Activated T-cell treated with anti-CD3 and anti-CD28 coated beads for 24 hours (primary cell): ENCODE measurements at regions not wholly inside any gene's neighbourhood (a gene's known extent, or its start where the extent isn't known, plus 50 kb on each side); places are given as distances from the start of the nearest gene placed in this dataset.
"Not testable (repeated sequence)": the region's sequence is repeated elsewhere in the genome, so short reads cannot be mapped to it uniquely, and the experiment has no call there.

Source experiments
- DNase-seq: peaks from one replicate; pipeline ENCODE4 v3.0.0-alpha.2; 2020; ENCODE audit warnings: low read depth

DNA sequence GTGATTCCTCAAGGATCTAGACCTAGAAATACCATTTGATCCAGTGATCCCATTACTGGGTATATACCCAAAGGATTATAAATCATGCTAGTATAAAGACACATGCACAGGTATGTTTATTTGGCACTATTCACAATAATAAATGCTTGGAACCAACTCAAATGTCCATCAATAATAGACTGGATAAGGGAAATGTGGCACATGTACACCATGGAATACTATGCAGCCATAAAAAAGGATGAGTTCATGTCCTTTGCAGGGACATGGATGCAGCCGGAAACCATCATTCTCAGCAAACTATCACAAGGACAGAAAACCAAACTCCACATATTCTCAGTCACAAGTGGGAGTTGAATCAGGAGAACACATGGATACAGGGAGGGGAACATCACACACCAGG lies 183.8 kb upstream of the ETV3 start:
- not testable (repeated sequence) for DNase-seq

GRCh38 chr1:157319567-157319966 lies 181.4 kb upstream of the ETV3 start:
- no peak for DNase-seq

DNA sequence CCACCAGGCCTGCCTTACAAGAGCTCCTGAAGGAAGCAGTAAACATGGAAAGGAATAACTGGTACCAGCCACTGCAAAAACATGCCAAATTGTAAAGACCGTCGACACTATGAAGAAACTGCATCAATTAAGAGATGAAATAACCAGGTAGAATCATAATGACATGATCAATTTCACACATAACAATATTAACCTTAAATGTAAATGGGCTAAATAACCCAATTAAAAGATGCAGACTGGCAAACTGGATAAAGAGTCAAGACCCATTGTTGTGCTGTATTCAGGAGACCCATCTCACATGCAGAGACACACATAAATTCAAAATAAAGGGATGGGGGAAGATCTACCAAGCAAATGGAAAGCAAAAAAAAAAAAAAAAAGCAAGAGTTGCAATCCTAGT lies 179.0 kb upstream of the ETV3 start:
- DNase-seq = not testable (repeated sequence)

DNA sequence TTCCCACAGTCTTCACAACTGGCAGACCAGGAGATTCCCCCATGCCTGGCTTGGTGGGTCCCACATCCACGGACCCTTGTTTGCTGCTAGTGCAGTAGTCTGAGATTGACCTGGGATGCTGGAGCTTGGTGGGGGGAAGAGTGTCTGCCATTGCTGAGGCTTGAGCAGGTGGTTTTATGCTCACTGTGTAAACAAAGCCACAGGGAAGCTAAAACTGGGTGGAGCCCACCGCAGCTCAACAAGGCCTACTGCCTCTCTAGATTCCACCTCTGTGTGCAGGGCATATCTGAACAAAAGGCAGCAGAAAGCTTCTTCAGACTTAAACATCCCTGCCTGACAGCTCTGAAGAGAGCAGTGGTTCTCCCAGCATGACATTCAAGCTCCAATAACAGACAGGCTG lies 177.3 kb upstream of the ETV3 start:
- no peak for DNase-seq

- DNase-seq = no peak
Measured at GRCh38 chr1:157314408-157314807, 176.2 kb upstream of the ETV3 start.

GRCh38 chr1:157313240-157313807 lies 175.1 kb upstream of the ETV3 start:
- no peak for DNase-seq

- DNase-seq = no peak
Measured at GRCh38 chr1:157312082-157312812, 174.1 kb upstream of the ETV3 start.

DNA sequence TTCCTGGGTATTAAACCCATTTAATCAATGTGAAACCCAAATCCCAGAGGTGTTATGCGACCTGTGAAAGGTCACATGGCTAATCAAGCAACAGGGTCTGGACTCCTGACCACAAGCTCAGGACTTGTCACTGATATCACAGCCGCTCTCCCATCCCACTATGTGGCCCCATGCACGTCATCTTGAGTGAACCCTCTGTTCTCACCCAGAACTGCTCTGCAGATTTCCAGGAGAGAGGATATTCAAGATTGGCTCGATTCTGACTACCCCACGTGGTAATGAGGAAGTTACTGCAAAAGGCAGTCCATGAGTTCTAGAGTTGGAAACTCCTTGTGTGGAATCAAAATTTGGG lies 173.5 kb upstream of the ETV3 start:
- no peak for DNase-seq

DNA sequence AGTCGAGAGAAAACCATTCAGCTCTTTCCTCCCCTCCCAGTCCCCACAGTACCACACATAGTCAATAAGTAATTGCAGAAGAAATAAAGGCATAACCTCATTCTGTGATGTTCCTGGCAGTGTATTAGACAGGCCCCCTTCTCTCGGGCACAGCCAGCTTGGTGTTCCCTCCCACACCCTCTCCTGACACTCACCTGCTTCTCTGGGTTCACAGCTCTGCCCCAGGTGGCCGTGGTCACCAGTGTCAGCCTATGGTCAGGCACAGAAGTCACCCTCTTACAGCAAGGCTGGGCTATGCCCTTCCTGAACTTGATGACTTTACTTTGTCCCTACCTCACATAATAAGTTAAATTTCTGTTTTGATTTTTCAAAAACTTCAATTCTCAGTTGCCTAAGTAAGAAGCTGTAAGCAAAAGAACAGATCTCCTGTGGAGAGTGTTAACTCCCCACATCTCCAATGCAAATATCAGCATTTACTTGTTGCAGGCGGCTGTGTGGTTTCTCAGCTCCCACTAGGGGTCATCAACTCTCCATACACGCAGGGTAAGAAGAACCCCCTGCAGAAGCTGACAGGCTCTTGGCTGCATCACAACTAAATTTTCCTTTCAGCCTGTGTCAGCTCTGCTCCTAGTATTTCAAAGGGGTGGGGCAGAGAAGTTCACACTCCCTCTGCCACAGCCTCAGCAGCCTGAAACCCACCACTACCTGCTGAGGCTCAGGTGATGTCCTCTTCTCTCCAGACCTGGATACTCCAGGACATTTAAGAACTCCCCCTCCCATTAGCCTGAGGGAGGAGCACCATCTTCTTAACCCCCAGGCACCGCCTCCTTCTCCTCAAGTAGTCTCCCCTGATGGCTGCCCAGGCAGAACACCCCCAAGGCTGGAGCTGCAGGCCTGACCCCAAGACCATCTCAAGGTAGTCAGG lies 172.9 kb upstream of the ETV3 start:
- DNase-seq = not testable (repeated sequence)

DNA sequence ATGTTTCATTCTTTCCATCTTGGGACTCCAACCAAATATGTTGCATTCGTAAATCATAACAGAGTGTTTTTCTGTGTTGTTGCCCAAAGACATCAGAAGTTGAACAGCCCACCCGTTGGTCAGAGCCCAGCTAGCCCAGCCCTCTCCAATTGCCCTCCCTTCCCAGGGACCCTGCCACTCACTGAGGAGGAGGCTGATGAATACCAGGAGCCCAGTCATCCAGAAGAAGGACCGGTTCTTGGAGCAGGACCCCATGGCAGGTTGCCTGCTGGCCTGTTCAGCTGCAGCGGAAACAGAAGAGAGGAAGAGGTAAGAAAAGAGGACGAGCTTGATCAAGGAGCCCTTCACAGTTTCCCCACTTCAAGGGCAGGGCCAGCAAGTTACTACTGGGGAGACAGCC lies 172.2 kb upstream of the ETV3 start:
- no peak for DNase-seq

DNA sequence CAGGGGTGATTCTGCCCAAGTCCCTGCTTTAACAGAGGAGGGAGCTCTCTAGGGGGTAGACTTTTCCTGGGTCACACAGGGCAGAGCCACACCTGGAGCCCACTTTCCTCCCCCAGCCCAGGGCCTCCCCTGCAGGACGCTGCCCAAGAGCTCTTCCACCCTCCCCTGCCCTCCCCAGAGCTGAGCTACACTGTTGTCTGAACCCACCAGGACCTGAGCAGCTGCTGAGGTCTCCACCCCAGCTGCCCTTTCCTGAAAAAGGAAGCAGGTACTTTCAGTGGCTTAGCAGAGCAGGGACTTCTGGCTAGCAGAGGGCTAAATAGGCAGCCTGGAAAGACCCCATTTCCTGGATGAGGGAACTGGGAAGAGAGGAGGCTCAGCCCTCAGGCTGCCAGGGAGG lies 169.3 kb upstream of the ETV3 start:
- DNase-seq = no peak

- DNase-seq = no peak
Measured at GRCh38 chr1:157306896-157307295, 168.7 kb upstream of the ETV3 start.

GRCh38 chr1:157304271-157304670 lies 166.1 kb upstream of the ETV3 start:
- no peak for DNase-seq

GRCh38 chr1:157302724-157303123 lies 164.5 kb upstream of the ETV3 start:
- DNase-seq = no peak

GRCh38 chr1:157302199-157302497 lies 164.0 kb upstream of the ETV3 start:
- no peak for DNase-seq

DNA sequence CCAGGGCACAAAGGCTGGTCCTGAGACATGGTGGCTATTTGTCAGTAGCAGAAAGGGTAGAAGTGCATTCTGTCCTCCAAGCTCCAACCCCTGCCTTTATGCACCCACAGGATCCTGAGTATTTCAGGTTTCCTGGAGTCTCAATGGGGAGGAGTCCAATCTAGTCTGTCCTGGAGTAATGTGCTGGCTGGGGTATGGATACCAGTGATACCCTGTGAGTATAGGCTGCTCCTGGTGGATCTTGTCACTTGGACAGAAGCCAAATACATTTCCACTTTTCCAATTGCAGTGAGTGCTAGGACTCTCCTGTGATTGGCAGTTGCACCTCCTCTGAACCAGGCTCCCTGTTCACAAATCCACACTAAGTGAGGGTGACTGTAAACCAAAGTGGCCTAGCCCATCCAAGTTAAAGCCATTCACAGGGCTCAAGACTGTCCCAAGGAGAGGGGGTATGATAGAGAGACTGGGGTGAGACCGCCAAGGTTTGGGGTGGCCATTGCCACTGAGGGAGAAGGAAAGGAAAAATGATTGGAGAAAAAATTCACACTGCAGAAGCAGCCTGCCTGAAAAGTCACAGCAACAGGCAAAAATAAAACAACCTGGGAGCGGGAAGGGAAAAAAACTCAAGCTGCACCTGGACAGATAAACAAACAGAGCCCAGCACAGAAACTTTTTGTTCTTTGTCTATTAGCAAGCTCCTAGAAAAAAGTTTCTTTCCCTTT lies 163.4 kb upstream of the ETV3 start:
- no peak for DNase-seq

GRCh38 chr1:157294387-157295145 lies 156.4 kb upstream of the ETV3 start:
- DNase-seq = not testable (repeated sequence)

- no peak for DNase-seq
Measured at GRCh38 chr1:157292809-157293564, 154.8 kb upstream of the ETV3 start.

DNA sequence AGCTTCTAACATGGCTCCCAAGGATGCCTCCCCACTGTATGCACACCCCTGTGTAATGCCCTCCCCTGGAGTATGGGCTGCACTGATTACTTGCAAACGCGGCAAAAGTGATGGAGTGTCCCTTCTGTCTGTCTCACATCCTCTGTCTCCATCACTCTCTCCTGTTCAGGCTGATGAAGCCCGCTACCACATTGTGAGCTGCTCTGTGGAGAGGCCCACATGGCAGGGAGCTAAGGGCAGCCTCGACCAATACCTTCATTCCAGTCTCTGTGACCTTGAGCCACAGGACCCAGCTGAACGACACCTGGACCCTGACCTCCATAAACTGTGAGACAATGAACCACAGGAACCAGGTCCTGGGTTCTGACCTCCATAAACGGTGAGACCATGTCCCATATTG lies 154.1 kb upstream of the ETV3 start:
- DNase-seq = no peak

GRCh38 chr1:157291083-157291482 lies 152.9 kb upstream of the ETV3 start:
- no peak for DNase-seq
